ENCODE measurements at regions not wholly inside any gene's neighbourhood (a gene's known extent, or its start where the extent isn't known, plus 50 kb on each side); places are given as distances from the start of the nearest gene placed in this dataset.
"Not testable (repeated sequence)": the region's sequence is repeated elsewhere in the genome, so short reads cannot be mapped to it uniquely, and the experiment has no call there.

- Histone ChIP-seq H3K4me3 (ENCODE audit: low read depth, low read length) (no peak overlapping the region), H3K36me3 (ENCODE audit: insufficient read depth, low read length) (no peaks in the 10 kb centered on the region), H3K27ac (ENCODE audit: low read depth, low read length) (no peak overlapping the region), H3K79me2 (ENCODE audit: control insufficient read depth, insufficient read depth, low read length, unreplicated experiment) (no peaks in the 10 kb centered on the region), H2AFZ (ENCODE audit: low read length, unreplicated experiment) (no peak overlapping the region), H3K27me3 (ENCODE audit: insufficient read depth, low read length) (no peaks in the 10 kb centered on the region), H3K4me1 (ENCODE audit: control insufficient read depth, insufficient read depth, low read length, unreplicated experiment) (no peaks in the 10 kb centered on the region)
Measured at GRCh38 chr11:37248145-37248544, 650.1 kb upstream of the RAG2 start.

DNA sequence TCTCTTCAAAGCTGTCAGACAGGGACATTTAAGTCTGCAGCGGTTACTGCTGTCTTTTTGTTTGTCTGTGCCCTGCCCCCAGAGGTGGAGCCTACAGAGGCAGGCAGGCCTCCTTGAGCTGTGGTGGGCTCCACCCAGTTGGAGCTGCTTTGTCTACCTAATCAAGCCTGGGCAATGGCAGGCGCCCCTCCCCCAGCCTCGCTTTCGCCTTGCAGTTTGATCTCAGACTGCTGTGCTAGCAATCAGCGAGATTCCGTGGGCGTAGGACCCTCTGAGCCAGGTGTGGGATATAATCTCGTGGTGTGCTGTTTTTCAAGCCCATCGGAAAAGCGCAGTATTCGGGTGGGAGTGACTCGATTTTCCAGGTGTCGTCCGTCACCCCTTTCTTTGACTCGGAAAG is 648.1 kb upstream of the RAG2 start:
- H3K4me1 ChIP-seq (ENCODE audit: control insufficient read depth, insufficient read depth, low read length, unreplicated experiment); H3K27ac ChIP-seq (ENCODE audit: low read depth, low read length); H2AFZ ChIP-seq (ENCODE audit: low read length, unreplicated experiment); H3K79me2 ChIP-seq (ENCODE audit: control insufficient read depth, insufficient read depth, low read length, unreplicated experiment); H3K36me3 ChIP-seq (ENCODE audit: insufficient read depth, low read length); H3K4me3 ChIP-seq (ENCODE audit: low read depth, low read length); H3K27me3 ChIP-seq (ENCODE audit: insufficient read depth, low read length): not testable (repeated sequence)

GRCh38 chr11:37230865-37231264 is 632.8 kb upstream of the RAG2 start:
- Histone ChIP-seq H2AFZ (ENCODE audit: low read length, unreplicated experiment) (no peak overlapping the region), H3K4me1 (ENCODE audit: control insufficient read depth, insufficient read depth, low read length, unreplicated experiment) (no peaks in the 10 kb centered on the region), H3K36me3 (ENCODE audit: insufficient read depth, low read length) (no peaks in the 10 kb centered on the region), H3K4me3 (ENCODE audit: low read depth, low read length) (no peak overlapping the region), H3K27me3 (ENCODE audit: insufficient read depth, low read length) (no peaks in the 10 kb centered on the region), H3K27ac (ENCODE audit: low read depth, low read length) (no peak overlapping the region), H3K79me2 (ENCODE audit: control insufficient read depth, insufficient read depth, low read length, unreplicated experiment) (no peaks in the 10 kb centered on the region)

GRCh38 chr11:37223962-37224361 is 625.9 kb upstream of the RAG2 start:
- H3K27me3 ChIP-seq (ENCODE audit: insufficient read depth, low read length), result no peaks in the 10 kb centered on the region
- no peak overlapping the region for H3K27ac ChIP-seq (ENCODE audit: low read depth, low read length)
- no peaks in the 10 kb centered on the region for H3K36me3 ChIP-seq (ENCODE audit: insufficient read depth, low read length)
- H3K4me3 ChIP-seq (ENCODE audit: low read depth, low read length), result no peak overlapping the region
- H2AFZ ChIP-seq (ENCODE audit: low read length, unreplicated experiment), result no peak overlapping the region
- no peaks in the 10 kb centered on the region for H3K79me2 ChIP-seq (ENCODE audit: control insufficient read depth, insufficient read depth, low read length, unreplicated experiment)
- H3K4me1 ChIP-seq (ENCODE audit: control insufficient read depth, insufficient read depth, low read length, unreplicated experiment), result no peaks in the 10 kb centered on the region

- H2AFZ ChIP-seq (ENCODE audit: low read length, unreplicated experiment), result no peak overlapping the region
- no peak overlapping the region for H3K4me3 ChIP-seq (ENCODE audit: low read depth, low read length)
- no peaks in the 10 kb centered on the region for H3K27me3 ChIP-seq (ENCODE audit: insufficient read depth, low read length)
- H3K36me3 ChIP-seq (ENCODE audit: insufficient read depth, low read length), result no peaks in the 10 kb centered on the region
- no peaks in the 10 kb centered on the region for H3K79me2 ChIP-seq (ENCODE audit: control insufficient read depth, insufficient read depth, low read length, unreplicated experiment)
- H3K27ac ChIP-seq (ENCODE audit: low read depth, low read length), result no peak overlapping the region
- no peaks in the 10 kb centered on the region for H3K4me1 ChIP-seq (ENCODE audit: control insufficient read depth, insufficient read depth, low read length, unreplicated experiment)
Measured at GRCh38 chr11:37203006-37203405, 605.0 kb upstream of the RAG2 start.

- Histone ChIP-seq H3K79me2 (ENCODE audit: control insufficient read depth, insufficient read depth, low read length, unreplicated experiment) (no peaks in the 10 kb centered on the region), H3K4me3 (ENCODE audit: low read depth, low read length) (no peak overlapping the region), H3K27ac (ENCODE audit: low read depth, low read length) (no peak overlapping the region), H3K4me1 (ENCODE audit: control insufficient read depth, insufficient read depth, low read length, unreplicated experiment) (no peaks in the 10 kb centered on the region), H3K27me3 (ENCODE audit: insufficient read depth, low read length) (no peaks in the 10 kb centered on the region), H3K36me3 (ENCODE audit: insufficient read depth, low read length) (no peaks in the 10 kb centered on the region), H2AFZ (ENCODE audit: low read length, unreplicated experiment) (no peak overlapping the region)
Measured at GRCh38 chr11:37199082-37199481, 601.0 kb upstream of the RAG2 start.

GRCh38 chr11:37184326-37184725 is 586.3 kb upstream of the RAG2 start:
- no peak overlapping the region for H2AFZ ChIP-seq (ENCODE audit: low read length, unreplicated experiment)
- H3K4me3 ChIP-seq (ENCODE audit: low read depth, low read length), result no peak overlapping the region
- H3K27ac ChIP-seq (ENCODE audit: low read depth, low read length), result no peak overlapping the region
- no peaks in the 10 kb centered on the region for H3K79me2 ChIP-seq (ENCODE audit: control insufficient read depth, insufficient read depth, low read length, unreplicated experiment)
- no peaks in the 10 kb centered on the region for H3K4me1 ChIP-seq (ENCODE audit: control insufficient read depth, insufficient read depth, low read length, unreplicated experiment)
- no peaks in the 10 kb centered on the region for H3K27me3 ChIP-seq (ENCODE audit: insufficient read depth, low read length)
- no peaks in the 10 kb centered on the region for H3K36me3 ChIP-seq (ENCODE audit: insufficient read depth, low read length)

GRCh38 chr11:37182031-37182430 is 584.0 kb upstream of the RAG2 start:
- H3K27me3 ChIP-seq (ENCODE audit: insufficient read depth, low read length), result no peaks in the 10 kb centered on the region
- H3K79me2 ChIP-seq (ENCODE audit: control insufficient read depth, insufficient read depth, low read length, unreplicated experiment), result no peaks in the 10 kb centered on the region
- no peak overlapping the region for H3K27ac ChIP-seq (ENCODE audit: low read depth, low read length)
- no peak overlapping the region for H2AFZ ChIP-seq (ENCODE audit: low read length, unreplicated experiment)
- H3K36me3 ChIP-seq (ENCODE audit: insufficient read depth, low read length), result no peaks in the 10 kb centered on the region
- H3K4me1 ChIP-seq (ENCODE audit: control insufficient read depth, insufficient read depth, low read length, unreplicated experiment), result no peaks in the 10 kb centered on the region
- H3K4me3 ChIP-seq (ENCODE audit: low read depth, low read length), result no peak overlapping the region

GRCh38 chr11:37177721-37178120 is 579.7 kb upstream of the RAG2 start:
- Histone ChIP-seq H3K79me2 (ENCODE audit: control insufficient read depth, insufficient read depth, low read length, unreplicated experiment) (no peaks in the 10 kb centered on the region), H3K36me3 (ENCODE audit: insufficient read depth, low read length) (no peaks in the 10 kb centered on the region), H3K4me3 (ENCODE audit: low read depth, low read length) (no peak overlapping the region), H3K4me1 (ENCODE audit: control insufficient read depth, insufficient read depth, low read length, unreplicated experiment) (no peaks in the 10 kb centered on the region), H3K27me3 (ENCODE audit: insufficient read depth, low read length) (no peaks in the 10 kb centered on the region), H3K27ac (ENCODE audit: low read depth, low read length) (no peak overlapping the region), H2AFZ (ENCODE audit: low read length, unreplicated experiment) (no peak overlapping the region)

GRCh38 chr11:37171451-37171850 is 573.4 kb upstream of the RAG2 start:
- H3K27ac ChIP-seq (ENCODE audit: low read depth, low read length), result no peak overlapping the region
- no peak overlapping the region for H2AFZ ChIP-seq (ENCODE audit: low read length, unreplicated experiment)
- no peaks in the 10 kb centered on the region for H3K79me2 ChIP-seq (ENCODE audit: control insufficient read depth, insufficient read depth, low read length, unreplicated experiment)
- H3K4me1 ChIP-seq (ENCODE audit: control insufficient read depth, insufficient read depth, low read length, unreplicated experiment), result no peaks in the 10 kb centered on the region
- H3K27me3 ChIP-seq (ENCODE audit: insufficient read depth, low read length), result no peaks in the 10 kb centered on the region
- H3K36me3 ChIP-seq (ENCODE audit: insufficient read depth, low read length), result no peaks in the 10 kb centered on the region
- no peak overlapping the region for H3K4me3 ChIP-seq (ENCODE audit: low read depth, low read length)

DNA sequence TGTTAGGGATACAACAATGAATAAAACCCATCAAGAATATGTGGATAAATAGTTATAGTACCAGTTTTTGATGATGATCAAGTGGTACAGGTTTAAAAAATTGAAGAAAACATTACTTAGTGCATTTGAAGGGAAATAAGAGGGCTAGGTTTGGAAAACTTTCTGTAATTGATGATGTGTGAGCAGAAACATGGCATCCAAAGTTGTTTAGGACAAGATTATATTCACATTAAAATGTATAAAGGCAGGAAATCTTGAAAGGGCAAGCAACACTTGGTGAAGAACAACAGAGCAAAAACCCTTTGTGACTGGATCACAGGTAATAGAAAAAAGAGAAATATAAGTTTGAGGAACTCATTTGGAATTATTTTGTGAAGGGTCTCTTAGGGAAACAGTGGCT is 572.3 kb upstream of the RAG2 start:
- H3K27me3 ChIP-seq (ENCODE audit: insufficient read depth, low read length), result no peaks in the 10 kb centered on the region
- no peak overlapping the region for H3K4me3 ChIP-seq (ENCODE audit: low read depth, low read length)
- H3K79me2 ChIP-seq (ENCODE audit: control insufficient read depth, insufficient read depth, low read length, unreplicated experiment), result no peaks in the 10 kb centered on the region
- no peak overlapping the region for H2AFZ ChIP-seq (ENCODE audit: low read length, unreplicated experiment)
- no peak overlapping the region for H3K27ac ChIP-seq (ENCODE audit: low read depth, low read length)
- H3K36me3 ChIP-seq (ENCODE audit: insufficient read depth, low read length), result no peaks in the 10 kb centered on the region
- no peaks in the 10 kb centered on the region for H3K4me1 ChIP-seq (ENCODE audit: control insufficient read depth, insufficient read depth, low read length, unreplicated experiment)

DNA sequence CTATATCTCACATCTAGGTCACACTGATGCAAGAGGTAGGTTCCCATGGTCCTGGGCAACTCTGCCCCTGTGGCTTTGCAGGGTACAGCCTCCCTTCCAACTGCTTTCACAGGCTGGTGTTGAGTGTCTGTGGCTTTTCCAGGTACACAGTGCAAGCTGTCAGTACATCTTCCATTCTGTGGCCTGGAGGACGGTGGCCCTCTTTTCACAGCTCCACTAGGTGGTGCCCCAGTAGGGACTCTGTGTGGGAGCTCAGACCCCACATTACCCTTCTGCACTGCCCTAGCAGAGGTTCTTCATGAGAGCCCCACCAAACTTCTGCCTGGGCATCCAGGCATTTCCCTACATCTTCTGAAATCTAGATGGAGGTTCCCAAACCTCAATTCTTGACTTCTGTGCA is 547.4 kb upstream of the RAG2 start:
- not testable (repeated sequence) for H3K79me2 ChIP-seq (ENCODE audit: control insufficient read depth, insufficient read depth, low read length, unreplicated experiment); H3K27ac ChIP-seq (ENCODE audit: low read depth, low read length); H3K27me3 ChIP-seq (ENCODE audit: insufficient read depth, low read length); H3K36me3 ChIP-seq (ENCODE audit: insufficient read depth, low read length); H3K4me3 ChIP-seq (ENCODE audit: low read depth, low read length); H3K4me1 ChIP-seq (ENCODE audit: control insufficient read depth, insufficient read depth, low read length, unreplicated experiment); H2AFZ ChIP-seq (ENCODE audit: low read length, unreplicated experiment)
